Sigmoid colon (tissue), 6 donors: ENCODE measurements at regions not wholly inside any gene's neighbourhood (a gene's known extent, or its start where the extent isn't known, plus 50 kb on each side); places are given as distances from the start of the nearest gene placed in this dataset.
"Not testable (repeated sequence)": the region's sequence is repeated elsewhere in the genome, so short reads cannot be mapped to it uniquely, and the experiment has no call there.

ENCODE experiments used
- DNase-seq: peaks from one replicate; pipeline ENCODE4 v3.0.0-alpha.2; 2019
- H3K27ac ChIP-seq, 4 donors: fragments of 200-600 bp; sonication (generic); one replicate each; pipeline ENCODE4 v1.5.1; 2016 to 2019; ENCODE audit warnings: mild to moderate bottlenecking in 1 of 4
- H3K27me3 ChIP-seq, 3 donors: fragments of 200-600 bp; sonication (generic); one replicate each; pipeline ENCODE4 v1.5.1; 2019; ENCODE audit warnings: mild to moderate bottlenecking in 1 of 3
- H3K36me3 ChIP-seq, 4 donors: fragments of 200-600 bp; sonication (generic); one replicate each; pipeline ENCODE4 v1.5.1; 2016 to 2019
- H3K4me1 ChIP-seq, 4 donors: fragments of 200-600 bp; sonication (generic); one replicate each; pipeline ENCODE4 v1.5.1; 2017 to 2019
- H3K4me3 ChIP-seq, 4 donors: fragments of 200-600 bp; sonication (generic); one replicate each; pipeline ENCODE4 v1.5.1; 2017 to 2019; ENCODE audit warnings: mild to moderate bottlenecking in 2 of 4, moderate library complexity in 1 of 4
- H3K9me3 ChIP-seq, 4 donors: fragments of 200-600 bp in 3 of 4; sonication (generic) in 3 of 4; one replicate each; pipeline versions ENCODE4 v1.5.1 to v1.6.1; 2013 to 2019
- EP300 ChIP-seq, 4 donors: sonication (generic); formaldehyde crosslinking; IDR thresholded peaks; one replicate each; pipeline ENCODE4 v1.6.1; 2017; ENCODE audit warnings: antibody characterized with exemption in 4 of 4
- POLR2A ChIP-seq, 2 donors: fragments of 450-650 bp; IDR thresholded peaks; one replicate each; pipeline ENCODE4 v1.6.1; 2016; ENCODE audit warnings: antibody characterized with exemption in 2 of 2, mild to moderate bottlenecking in 2 of 2, moderate library complexity in 2 of 2
- POLR2AphosphoS5 ChIP-seq, 4 donors: sonication (generic); formaldehyde crosslinking; IDR thresholded peaks; one replicate each; pipeline ENCODE4 v1.6.1; 2017; ENCODE audit warnings: antibody characterized with exemption in 4 of 4
- WGBS, 2 donors: extraction: QIAGEN DNeasy Blood & Tissue Kit; methylation state at CpG; one replicate each; pipeline ENCODE4 v1.1.7; 2013; 5-methylcytosine and 5-hydroxymethylcytosine counted together
- intact Hi-C: fragments of 100-400 bp; cut with DNase I; formaldehyde crosslinking; loops from one replicate; pipeline ENCODE4 v1.15.1; 2023
- TF ChIP-seq, protein P1 (sequence below), 4 experiments: fragments of 450-650 bp in 3 of 4; fragments of 200-600 bp in 1 of 4; IDR thresholded peaks; one replicate each; pipeline ENCODE4 v1.5.1; 2016 to 2019; ENCODE audit warnings: antibody characterized with exemption in 4 of 4, mild to moderate bottlenecking in 3 of 4, moderate library complexity in 2 of 4
- donor health status: healthy with polysubstance abuse.
- donor health status: healthy.

DNA sequence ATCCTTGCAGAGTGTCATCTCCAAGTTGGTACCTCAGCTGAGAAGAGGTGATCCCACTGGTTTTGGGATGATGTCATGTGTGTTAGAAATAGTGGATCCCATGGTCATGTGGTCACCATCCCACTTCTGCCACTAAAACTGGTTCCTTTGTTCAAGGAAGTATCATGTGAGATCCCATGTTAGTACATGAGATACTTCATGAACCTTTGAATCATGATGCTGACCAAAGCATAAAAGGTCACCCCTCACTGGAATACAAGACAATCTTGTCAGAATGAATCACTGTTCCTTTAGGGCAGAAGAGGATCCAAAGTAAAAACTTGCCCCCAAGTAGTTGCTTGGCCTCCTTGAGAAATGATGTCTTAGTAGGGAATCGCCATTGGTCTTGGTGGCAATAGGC, 150.9 kb upstream of the MOCS2 start:
- no peak overlapping the region for H3K27ac ChIP-seq
- intact Hi-C loops = no loop called here
- no peaks in the 10 kb centered on the region for H3K27me3 ChIP-seq
- H3K4me3 ChIP-seq = no peak overlapping the region
- TF ChIP-seq EP300 (IDR thresholded peaks at IDR 0.05) = no peak
- TF ChIP-seq, protein P1, sequence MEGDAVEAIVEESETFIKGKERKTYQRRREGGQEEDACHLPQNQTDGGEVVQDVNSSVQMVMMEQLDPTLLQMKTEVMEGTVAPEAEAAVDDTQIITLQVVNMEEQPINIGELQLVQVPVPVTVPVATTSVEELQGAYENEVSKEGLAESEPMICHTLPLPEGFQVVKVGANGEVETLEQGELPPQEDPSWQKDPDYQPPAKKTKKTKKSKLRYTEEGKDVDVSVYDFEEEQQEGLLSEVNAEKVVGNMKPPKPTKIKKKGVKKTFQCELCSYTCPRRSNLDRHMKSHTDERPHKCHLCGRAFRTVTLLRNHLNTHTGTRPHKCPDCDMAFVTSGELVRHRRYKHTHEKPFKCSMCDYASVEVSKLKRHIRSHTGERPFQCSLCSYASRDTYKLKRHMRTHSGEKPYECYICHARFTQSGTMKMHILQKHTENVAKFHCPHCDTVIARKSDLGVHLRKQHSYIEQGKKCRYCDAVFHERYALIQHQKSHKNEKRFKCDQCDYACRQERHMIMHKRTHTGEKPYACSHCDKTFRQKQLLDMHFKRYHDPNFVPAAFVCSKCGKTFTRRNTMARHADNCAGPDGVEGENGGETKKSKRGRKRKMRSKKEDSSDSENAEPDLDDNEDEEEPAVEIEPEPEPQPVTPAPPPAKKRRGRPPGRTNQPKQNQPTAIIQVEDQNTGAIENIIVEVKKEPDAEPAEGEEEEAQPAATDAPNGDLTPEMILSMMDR (IDR thresholded peaks at IDR 0.05) = no peak
- TF ChIP-seq POLR2A (IDR thresholded peaks at IDR 0.05) = no peak
- no peak for TF ChIP-seq POLR2AphosphoS5 (IDR thresholded peaks at IDR 0.05)
- H3K9me3 ChIP-seq = no peaks in the 10 kb centered on the region
- H3K4me1 ChIP-seq = no peaks in the 10 kb centered on the region
- DNase-seq = no peak
- H3K36me3 ChIP-seq = no peaks in the 10 kb centered on the region
- WGBS, 2 donors = 87 to 92% methylated on average over 1 of the region's 1 CpG

DNA sequence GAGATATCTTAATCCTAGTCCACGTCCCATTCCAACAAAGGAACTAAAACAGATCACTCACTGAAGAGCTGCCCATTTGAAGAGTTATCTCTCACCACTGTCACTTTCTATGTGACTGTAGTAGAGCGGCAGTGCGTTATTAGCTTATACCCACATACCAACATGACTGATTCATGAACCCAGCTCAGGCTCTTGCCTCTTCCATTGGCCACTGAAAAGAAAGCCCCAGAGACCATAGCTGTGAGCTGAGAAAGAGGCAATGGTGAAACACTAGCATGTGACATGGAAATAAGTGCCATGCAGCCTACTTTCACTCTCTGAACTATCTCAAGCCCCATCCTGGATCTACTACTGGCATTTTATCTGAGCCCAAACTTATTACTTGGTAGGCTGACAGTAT, 151.7 kb upstream of the MOCS2 start:
- Histone ChIP-seq H3K4me3 (no peak overlapping the region), H3K36me3 (no peaks in the 10 kb centered on the region), H3K4me1 (no peaks in the 10 kb centered on the region), H3K27ac (no peak overlapping the region), H3K27me3 (no peaks in the 10 kb centered on the region), H3K9me3 (no peaks in the 10 kb centered on the region)
- WGBS, 2 donors = 90% methylated on average over 3 of the region's 3 CpGs
- intact Hi-C loops = no loop called here
- TF ChIP-seq POLR2A (IDR thresholded peaks at IDR 0.05) (no peak), EP300 (IDR thresholded peaks at IDR 0.05) (no peak), POLR2AphosphoS5 (IDR thresholded peaks at IDR 0.05) (no peak)
- TF ChIP-seq, protein P1 (IDR thresholded peaks at IDR 0.05) = no peak
- no peak for DNase-seq

DNA sequence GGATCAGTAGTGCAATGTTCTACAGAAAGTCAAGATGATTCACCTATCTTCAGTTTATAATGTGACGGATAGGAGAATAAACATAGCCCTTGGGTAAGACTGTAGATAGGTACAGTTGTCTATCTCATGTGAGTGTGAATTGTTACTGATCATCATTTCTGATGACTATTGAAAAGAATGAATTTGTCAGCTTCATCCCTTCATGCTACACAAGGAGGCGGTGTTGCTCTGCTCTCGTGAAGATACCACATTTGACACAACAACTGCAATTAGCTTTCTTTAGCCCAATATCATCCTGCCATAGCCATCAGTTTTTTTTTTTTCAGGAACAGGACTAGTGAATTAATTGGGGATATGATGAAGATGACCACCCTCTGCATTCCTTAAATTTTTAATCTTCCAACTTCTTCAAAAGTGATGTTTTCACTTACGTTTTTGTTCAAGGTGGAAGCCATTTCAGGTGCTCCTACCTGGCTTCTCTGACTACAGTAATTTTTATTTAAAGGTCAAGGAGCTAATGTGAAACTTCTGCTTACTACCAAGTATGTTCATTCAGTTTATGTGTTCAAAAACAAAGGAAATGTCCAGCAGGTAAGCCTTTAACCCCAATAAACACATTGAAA, 152.9 kb upstream of the MOCS2 start:
- no peak overlapping the region for H3K4me3 ChIP-seq
- H3K4me1 ChIP-seq = no peaks in the 10 kb centered on the region
- no peaks in the 10 kb centered on the region for H3K9me3 ChIP-seq
- H3K27ac ChIP-seq = no peak overlapping the region
- H3K36me3 ChIP-seq = no peaks in the 10 kb centered on the region
- no peak for DNase-seq
- intact Hi-C loops = no loop called here
- 86 to 87% methylated on average over 4 of the region's 4 CpGs for WGBS, 2 donors
- TF ChIP-seq, protein P1 (IDR thresholded peaks at IDR 0.05) = no peak
- TF ChIP-seq EP300 (IDR thresholded peaks at IDR 0.05) = no peak
- no peaks in the 10 kb centered on the region for H3K27me3 ChIP-seq

DNA sequence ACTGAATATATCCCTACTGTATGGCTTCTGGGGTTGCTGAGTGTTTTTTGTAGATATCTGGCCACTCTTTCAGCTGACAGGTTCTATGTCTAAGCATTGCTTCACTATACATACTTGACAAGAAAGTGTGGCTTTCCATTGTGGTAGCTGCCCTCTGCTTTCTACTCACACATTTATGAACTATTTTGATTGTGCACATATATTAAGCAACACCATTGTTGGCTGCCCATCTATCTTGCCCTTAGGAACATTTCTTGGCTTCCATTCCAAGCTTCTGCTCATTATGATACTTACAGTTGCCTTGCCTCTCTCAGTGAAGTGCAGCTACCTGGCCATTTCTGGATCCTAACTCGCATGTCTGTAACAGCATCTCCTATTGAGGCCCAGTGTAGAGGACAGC, 153.6 kb upstream of the MOCS2 start:
- 91 to 96% methylated on average over 1 of the region's 1 CpG for WGBS, 2 donors
- no peaks in the 10 kb centered on the region for H3K4me1 ChIP-seq
- no peaks in the 10 kb centered on the region for H3K27me3 ChIP-seq
- no peak for DNase-seq
- intact Hi-C loops = no loop called here
- no peaks in the 10 kb centered on the region for H3K36me3 ChIP-seq
- no peak overlapping the region for H3K4me3 ChIP-seq
- no peak overlapping the region for H3K27ac ChIP-seq
- TF ChIP-seq EP300 (IDR thresholded peaks at IDR 0.05) = no peak
- no peak for TF ChIP-seq POLR2AphosphoS5 (IDR thresholded peaks at IDR 0.05)
- TF ChIP-seq POLR2A (IDR thresholded peaks at IDR 0.05) = no peak
- TF ChIP-seq, protein P1 (IDR thresholded peaks at IDR 0.05) = no peak
- no peaks in the 10 kb centered on the region for H3K9me3 ChIP-seq

DNA sequence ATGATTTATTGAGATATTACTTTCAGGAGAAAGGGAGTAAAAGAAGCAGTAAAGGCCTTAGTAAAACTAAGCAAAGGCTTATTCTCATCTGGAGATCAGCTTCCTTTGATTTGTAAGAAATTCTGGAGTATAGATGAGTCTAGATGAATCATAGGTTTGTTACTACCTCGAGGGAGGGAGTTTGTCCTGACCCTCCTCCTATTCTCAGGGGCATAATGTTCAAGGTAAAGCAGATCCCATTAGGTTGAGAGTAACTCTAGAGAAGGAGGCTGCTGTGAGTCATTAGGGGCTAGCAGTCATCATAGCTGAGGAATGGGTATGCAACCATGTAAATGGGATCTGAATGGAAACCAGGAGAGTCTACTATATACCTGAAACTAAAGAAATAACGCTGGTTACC, 155.5 kb upstream of the MOCS2 start:
- Histone ChIP-seq H3K36me3 (no peaks in the 10 kb centered on the region), H3K27me3 (no peaks in the 10 kb centered on the region), H3K9me3 (no peaks in the 10 kb centered on the region), H3K4me3 (no peak overlapping the region), H3K4me1 (no peaks in the 10 kb centered on the region), H3K27ac (no peak overlapping the region)
- no peak for DNase-seq
- WGBS, 2 donors = 51 to 60% methylated on average over 2 of the region's 2 CpGs
- intact Hi-C loops = no loop called here
- TF ChIP-seq POLR2A (IDR thresholded peaks at IDR 0.05) = no peak
- TF ChIP-seq, protein P1 (IDR thresholded peaks at IDR 0.05) = no peak
- no peak for TF ChIP-seq POLR2AphosphoS5 (IDR thresholded peaks at IDR 0.05)
- no peak for TF ChIP-seq EP300 (IDR thresholded peaks at IDR 0.05)

DNA sequence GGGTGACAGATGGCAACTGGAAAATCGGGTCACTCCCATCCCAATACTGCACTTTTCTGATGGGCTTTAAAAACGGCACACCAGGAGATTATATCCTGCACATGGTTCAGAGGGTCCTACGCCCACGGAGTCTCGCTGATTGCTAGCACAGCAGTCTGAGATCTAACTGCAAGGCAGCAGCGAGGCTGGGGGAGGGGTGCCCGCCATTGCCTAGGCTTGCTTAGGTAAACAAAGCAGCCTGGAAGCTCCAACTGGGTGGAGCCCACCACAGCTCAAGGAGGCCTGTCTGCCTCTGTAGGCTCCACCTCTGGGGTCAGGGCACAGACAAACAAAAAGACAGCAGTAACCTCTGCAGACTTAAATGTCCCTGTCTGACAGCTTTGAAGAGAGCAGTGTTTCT, 158.7 kb upstream of the MOCS2 start:
- intact Hi-C loops, H3K36me3 ChIP-seq, H3K4me1 ChIP-seq, H3K9me3 ChIP-seq, H3K4me3 ChIP-seq, DNase-seq, H3K27me3 ChIP-seq, H3K27ac ChIP-seq: not testable (repeated sequence)
- WGBS, 2 donors = 84 to 95% methylated on average over 7 of the region's 7 CpGs
